HFFc6 (cell line): ENCODE measurements at regions not wholly inside any gene's neighbourhood (a gene's known extent, or its start where the extent isn't known, plus 50 kb on each side); places are given as distances from the start of the nearest gene placed in this dataset.
"Not testable (repeated sequence)": the region's sequence is repeated elsewhere in the genome, so short reads cannot be mapped to it uniquely, and the experiment has no call there.

Experiments
- DNase-seq: peaks from one replicate; pipeline ENCODE4 v3.0.0-alpha.2; 2018
- H3K27ac Mint-ChIP-seq: 2 replicates; pipeline ENCODE4 v1.8.0; 2020; ENCODE audit warnings: mild to moderate bottlenecking, mixed read lengths
- H3K27me3 Mint-ChIP-seq: 2 replicates; pipeline ENCODE4 v1.8.0; 2021; ENCODE audit warnings: mild to moderate bottlenecking, moderate library complexity, mixed read lengths; ENCODE audit not compliant: insufficient read depth
- H3K36me3 Mint-ChIP-seq: 2 replicates; pipeline ENCODE4 v1.8.0; 2021; ENCODE audit warnings: low read depth, mixed read lengths
- H3K4me1 Mint-ChIP-seq: 2 replicates; pipeline ENCODE4 v1.8.0; 2020; ENCODE audit warnings: low read depth, mixed read lengths
- H3K4me3 Mint-ChIP-seq: 2 replicates; pipeline ENCODE4 v1.8.0; 2020; ENCODE audit warnings: mild to moderate bottlenecking, moderate library complexity, mixed read lengths
- H3K9me3 Mint-ChIP-seq: 2 replicates; pipeline ENCODE4 v1.8.0; 2020; ENCODE audit warnings: mild to moderate bottlenecking, mixed read lengths
- CTCF ChIP-seq: fragments of 200-600 bp; sonication (generic); IDR thresholded peaks from 2 replicates; pipeline ENCODE4 v1.5.0; 2021; ENCODE audit warnings: antibody characterized with exemption, mild to moderate bottlenecking

DNA sequence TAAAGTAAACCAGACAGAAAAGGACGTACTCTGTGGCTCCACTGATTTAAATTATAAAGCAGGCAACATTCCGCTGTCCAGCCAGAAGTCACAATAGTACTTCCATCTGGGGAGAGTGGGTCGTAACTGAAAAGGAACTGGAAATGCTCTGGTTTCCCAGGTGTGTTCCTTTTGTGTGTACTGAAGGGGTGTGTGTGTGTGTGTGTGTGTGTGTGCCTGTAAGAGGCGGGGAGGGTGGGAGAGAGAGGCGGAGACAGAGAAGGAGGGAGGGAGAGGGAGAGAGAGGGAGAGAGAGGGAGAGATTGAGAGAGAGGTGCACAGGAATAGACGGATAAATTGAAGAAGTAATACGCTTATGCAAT, 178.4 kb upstream of the ZNF184 start:
- H3K27me3 Mint-ChIP-seq, result peaks cover 3% of the 10 kb centered on the region
- no peaks in the 10 kb centered on the region for H3K36me3 Mint-ChIP-seq
- no peak for DNase-seq
- H3K9me3 Mint-ChIP-seq, result peaks cover 9% of the 10 kb centered on the region
- H3K27ac Mint-ChIP-seq, result no peak overlapping the region
- peak overlapping the region; percentile 5; the same call in 1 of the 2 replicates for H3K4me3 Mint-ChIP-seq
- no peak for TF ChIP-seq CTCF
- no peaks in the 10 kb centered on the region for H3K4me1 Mint-ChIP-seq

DNA sequence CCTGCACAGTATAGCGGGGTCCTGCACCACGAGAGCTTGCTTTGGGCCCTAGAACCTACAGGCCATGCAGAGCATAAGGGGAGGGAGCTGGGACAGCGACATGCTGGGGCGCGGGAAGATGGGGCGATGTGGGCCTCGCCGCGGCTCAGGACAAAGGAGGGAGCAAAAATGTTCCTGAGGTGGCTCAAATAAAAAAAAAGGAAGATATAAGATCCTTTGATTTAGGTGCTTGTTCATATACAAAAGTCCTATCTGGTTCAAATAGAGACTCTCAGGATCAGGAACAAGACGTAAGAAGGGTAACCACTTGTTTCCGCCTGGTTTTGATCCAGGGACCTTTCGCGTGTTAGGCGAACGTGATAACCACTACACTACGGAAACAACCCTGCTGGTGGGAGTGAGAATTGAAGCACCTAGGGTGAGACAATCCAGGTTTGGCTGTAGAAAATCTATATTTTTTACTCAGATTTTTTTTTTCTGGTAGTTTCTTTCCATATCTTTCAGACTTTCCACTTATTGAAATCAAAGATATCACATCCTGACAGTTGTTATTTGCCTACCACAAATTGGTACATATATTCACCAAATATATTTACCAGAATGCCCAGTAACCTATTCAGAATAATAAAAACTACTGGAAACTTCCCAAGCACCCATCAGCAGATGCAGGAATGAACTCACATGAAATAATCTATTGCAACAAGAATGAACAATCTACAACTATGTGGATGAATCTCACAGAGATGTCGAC, 177.9 kb upstream of the ZNF184 start:
- no peak overlapping the region for H3K27ac Mint-ChIP-seq
- peak; percentile 63 for DNase-seq
- peak; percentile 57 for TF ChIP-seq CTCF
- H3K4me1 Mint-ChIP-seq, result no peaks in the 10 kb centered on the region
- H3K9me3 Mint-ChIP-seq, result peaks cover 9% of the 10 kb centered on the region
- H3K27me3 Mint-ChIP-seq, result peaks cover 3% of the 10 kb centered on the region
- peak overlapping the region; percentile 26; the same call in 1 of the 2 replicates for H3K4me3 Mint-ChIP-seq
- H3K36me3 Mint-ChIP-seq, result no peaks in the 10 kb centered on the region

- no peak for DNase-seq
- H3K4me1 Mint-ChIP-seq, result no peaks in the 10 kb centered on the region
- TF ChIP-seq CTCF, result no peak
- no peak overlapping the region for H3K4me3 Mint-ChIP-seq
- H3K36me3 Mint-ChIP-seq, result no peaks in the 10 kb centered on the region
- no peak overlapping the region for H3K27ac Mint-ChIP-seq
- peaks cover 2% of the 10 kb centered on the region; the same call in 1 of the 2 replicates for H3K27me3 Mint-ChIP-seq
- H3K9me3 Mint-ChIP-seq, result peaks cover 12% of the 10 kb centered on the region
Observed at GRCh38 chr6:27644528-27644927, 171.6 kb upstream of the ZNF184 start.

DNA sequence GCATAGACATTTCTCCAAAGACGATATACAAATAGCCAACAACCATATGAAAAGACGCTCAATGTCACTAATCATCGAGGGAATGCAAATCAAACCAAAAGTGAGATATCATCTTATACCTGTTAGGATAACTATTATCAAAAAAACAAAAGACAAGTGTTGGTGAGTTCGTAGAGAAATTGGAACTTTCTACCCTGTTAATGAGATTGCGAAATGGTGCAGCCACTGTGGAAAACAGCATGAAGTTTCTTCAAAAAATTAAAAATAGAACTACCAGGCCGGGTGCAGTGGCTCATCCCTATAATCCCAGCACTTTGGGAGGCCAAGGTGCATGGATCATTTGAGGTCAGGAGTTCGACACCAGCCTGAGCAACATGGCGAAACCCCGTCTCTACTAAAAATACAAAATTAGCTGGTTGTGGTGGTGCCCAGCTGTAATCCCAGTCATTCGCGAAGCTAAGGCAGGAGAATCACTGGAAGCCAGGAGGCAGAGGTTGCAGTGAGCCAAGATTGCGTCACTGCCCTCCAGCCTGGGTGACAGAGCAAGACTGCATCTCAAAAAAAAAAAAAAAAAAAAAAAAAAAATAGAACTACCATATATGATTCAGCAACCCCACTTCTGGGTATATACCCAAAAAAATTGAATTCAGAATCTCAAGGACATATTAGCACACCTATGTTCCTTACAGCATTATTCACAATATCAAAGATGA, 170.0 kb upstream of the ZNF184 start:
- TF ChIP-seq CTCF, result no peak
- Mint-ChIP-seq H3K4me1 (no peaks in the 10 kb centered on the region), H3K9me3 (peaks cover 14% of the 10 kb centered on the region), H3K36me3 (no peaks in the 10 kb centered on the region), H3K27ac (no peak overlapping the region), H3K4me3 (no peak overlapping the region), H3K27me3 (peaks cover 2% of the 10 kb centered on the region; the same call in 1 of the 2 replicates)
- no peak for DNase-seq

DNA sequence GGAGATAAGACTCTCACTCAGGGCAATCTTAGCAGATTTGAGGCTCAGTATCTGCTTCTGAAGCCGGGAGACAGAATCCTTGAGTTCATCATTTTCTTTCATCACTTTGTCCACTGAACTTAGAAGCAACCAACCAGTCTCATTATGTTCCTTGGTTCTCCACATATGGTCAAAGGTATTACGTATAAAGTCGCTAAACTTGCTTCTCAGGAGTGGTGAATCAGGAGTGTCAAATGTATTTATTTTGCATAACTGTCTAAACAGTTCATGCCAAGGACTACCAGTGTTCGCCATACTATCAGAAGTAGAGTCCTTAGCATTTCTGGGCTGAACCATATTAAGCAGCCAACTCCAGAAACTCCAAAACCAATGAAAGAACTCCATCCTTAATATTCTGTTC, 163.0 kb upstream of the ZNF184 start:
- H3K27me3 Mint-ChIP-seq, H3K27ac Mint-ChIP-seq, H3K4me1 Mint-ChIP-seq, H3K4me3 Mint-ChIP-seq, DNase-seq, H3K36me3 Mint-ChIP-seq: not testable (repeated sequence)
- peaks cover 17% of the 10 kb centered on the region for H3K9me3 Mint-ChIP-seq

DNA sequence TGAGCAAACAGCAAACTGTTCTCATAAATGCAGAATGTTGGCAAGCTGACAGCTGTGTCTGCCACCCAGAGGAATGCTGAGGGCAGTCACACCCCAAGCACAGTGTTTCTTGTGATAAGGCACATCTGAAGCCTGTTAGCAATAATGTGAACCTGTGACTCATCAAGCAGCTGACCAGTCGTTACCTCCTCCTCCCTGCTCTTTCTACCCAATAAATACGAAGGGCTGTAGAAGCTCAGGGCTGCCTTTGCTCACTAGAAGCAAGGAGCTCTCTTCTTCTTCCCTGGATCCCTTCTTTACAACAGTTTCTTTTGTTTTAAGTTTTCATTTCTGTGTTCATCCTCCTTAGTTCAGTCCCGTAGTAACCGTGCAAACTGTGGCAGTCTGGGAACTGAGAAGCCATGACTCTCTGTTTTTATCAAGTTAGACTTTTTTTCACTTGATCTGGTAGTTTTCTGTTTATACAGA, 160.3 kb upstream of the ZNF184 start:
- not testable (repeated sequence) for H3K4me3 Mint-ChIP-seq, DNase-seq, H3K27me3 Mint-ChIP-seq, H3K36me3 Mint-ChIP-seq, H3K4me1 Mint-ChIP-seq, H3K27ac Mint-ChIP-seq
- H3K9me3 Mint-ChIP-seq, result peaks cover 12% of the 10 kb centered on the region
